ENCODE measurements at regions not wholly inside any gene's neighbourhood (a gene's known extent, or its start where the extent isn't known, plus 50 kb on each side); places are given as distances from the start of the nearest gene placed in this dataset.
"Not testable (repeated sequence)": the region's sequence is repeated elsewhere in the genome, so short reads cannot be mapped to it uniquely, and the experiment has no call there.

- FAIRE-seq = no peak
- no peak for DNase-seq (ENCODE audit: extremely low spot score, insufficient read length, low read depth)
Observed at GRCh38 chr6:81570681-81571080, 181.8 kb downstream of the TENT5A start.

GRCh38 chr6:81568973-81569372 is 183.5 kb downstream of the TENT5A start:
- no peak for DNase-seq (ENCODE audit: extremely low spot score, insufficient read length, low read depth)
- no peak for FAIRE-seq

GRCh38 chr6:81565071-81565470 is 187.4 kb downstream of the TENT5A start:
- DNase-seq (ENCODE audit: extremely low spot score, insufficient read length, low read depth) (no peak), FAIRE-seq (no peak)

GRCh38 chr6:81564470-81565068 is 187.9 kb downstream of the TENT5A start:
- no peak for DNase-seq (ENCODE audit: extremely low spot score, insufficient read length, low read depth)
- FAIRE-seq = no peak

- DNase-seq (ENCODE audit: extremely low spot score, insufficient read length, low read depth) (no peak), FAIRE-seq (no peak)
Observed at GRCh38 chr6:81562169-81562568, 190.3 kb downstream of the TENT5A start.

- FAIRE-seq (no peak), DNase-seq (ENCODE audit: extremely low spot score, insufficient read length, low read depth) (no peak)
Observed at GRCh38 chr6:81561731-81562130, 190.8 kb downstream of the TENT5A start.

- no peak for DNase-seq (ENCODE audit: extremely low spot score, insufficient read length, low read depth)
- FAIRE-seq = no peak
Observed at GRCh38 chr6:81561071-81561564, 191.4 kb downstream of the TENT5A start.

GRCh38 chr6:81557811-81558210 is 194.7 kb downstream of the TENT5A start:
- FAIRE-seq = no peak
- no peak for DNase-seq (ENCODE audit: extremely low spot score, insufficient read length, low read depth)

- DNase-seq (ENCODE audit: extremely low spot score, insufficient read length, low read depth) (no peak), FAIRE-seq (no peak)
Observed at GRCh38 chr6:81556551-81556950, 195.9 kb downstream of the TENT5A start.

GRCh38 chr6:81553216-81553615 is 199.3 kb downstream of the TENT5A start:
- no peak for FAIRE-seq
- no peak for DNase-seq (ENCODE audit: extremely low spot score, insufficient read length, low read depth)

GRCh38 chr6:81552644-81553043 is 199.8 kb downstream of the TENT5A start:
- FAIRE-seq = no peak
- DNase-seq (ENCODE audit: extremely low spot score, insufficient read length, low read depth) = no peak

- DNase-seq (ENCODE audit: extremely low spot score, insufficient read length, low read depth) (no peak), FAIRE-seq (no peak)
Observed at GRCh38 chr6:81547149-81547548, 205.3 kb downstream of the TENT5A start.

GRCh38 chr6:81534934-81535465 is 217.5 kb downstream of the TENT5A start:
- DNase-seq (ENCODE audit: extremely low spot score, insufficient read length, low read depth) (no peak), FAIRE-seq (no peak)

GRCh38 chr6:81531869-81532561 is 220.5 kb downstream of the TENT5A start:
- DNase-seq (ENCODE audit: extremely low spot score, insufficient read length, low read depth) (no peak), FAIRE-seq (no peak)

- FAIRE-seq (no peak), DNase-seq (ENCODE audit: extremely low spot score, insufficient read length, low read depth) (no peak)
Observed at GRCh38 chr6:81517455-81517854, 235.0 kb downstream of the TENT5A start.

GRCh38 chr6:81515562-81516453 is 236.7 kb downstream of the TENT5A start:
- FAIRE-seq (no peak), DNase-seq (ENCODE audit: extremely low spot score, insufficient read length, low read depth) (no peak)

GRCh38 chr6:81514195-81514594 is 238.3 kb downstream of the TENT5A start:
- not testable (repeated sequence) for DNase-seq (ENCODE audit: extremely low spot score, insufficient read length, low read depth); FAIRE-seq

- no peak for DNase-seq (ENCODE audit: extremely low spot score, insufficient read length, low read depth)
- no peak for FAIRE-seq
Observed at GRCh38 chr6:81511423-81511822, 241.1 kb downstream of the TENT5A start.

- FAIRE-seq (no peak), DNase-seq (ENCODE audit: extremely low spot score, insufficient read length, low read depth) (no peak)
Observed at GRCh38 chr6:81495999-81496398, 256.5 kb downstream of the TENT5A start.

GRCh38 chr6:81491454-81492101 is 260.9 kb downstream of the TENT5A start:
- FAIRE-seq (no peak), DNase-seq (ENCODE audit: extremely low spot score, insufficient read length, low read depth) (no peak)
